ENCODE measurements at regions not wholly inside any gene's neighbourhood (a gene's known extent, or its start where the extent isn't known, plus 50 kb on each side); places are given as distances from the start of the nearest gene placed in this dataset.
"Not testable (repeated sequence)": the region's sequence is repeated elsewhere in the genome, so short reads cannot be mapped to it uniquely, and the experiment has no call there.

DNA sequence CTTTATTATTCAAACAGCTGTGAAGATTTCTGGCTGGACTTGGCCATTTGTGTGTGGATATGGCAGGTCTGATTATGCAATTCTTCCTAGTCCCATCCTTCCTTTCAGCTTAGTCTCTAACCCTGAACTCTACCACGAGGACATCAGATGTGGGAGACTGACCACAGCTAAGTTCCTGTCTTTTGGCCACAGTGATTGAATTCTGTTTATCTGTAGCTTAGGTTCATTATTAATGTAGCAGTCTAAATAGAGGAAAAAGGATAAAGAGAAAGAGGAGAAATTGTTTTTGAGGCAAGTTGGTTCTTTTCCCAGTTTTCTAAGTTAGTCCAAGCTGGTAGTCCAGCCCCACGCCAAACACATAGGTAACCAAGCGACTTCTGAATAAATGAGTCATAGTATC, 598.9 kb downstream of the RFPL4B start:
- Histone ChIP-seq H3K4me3 (no peak overlapping the region), H3K9me3 (no peaks in the 10 kb centered on the region), H3K36me3 (no peaks in the 10 kb centered on the region), H3K27ac (no peak overlapping the region), H3K4me1 (peaks cover 0 to 14% (median 0%) of the 10 kb centered on the region in 4 donors), H3K27me3 (no peaks in the 10 kb centered on the region)
- TF ChIP-seq, protein P1, sequence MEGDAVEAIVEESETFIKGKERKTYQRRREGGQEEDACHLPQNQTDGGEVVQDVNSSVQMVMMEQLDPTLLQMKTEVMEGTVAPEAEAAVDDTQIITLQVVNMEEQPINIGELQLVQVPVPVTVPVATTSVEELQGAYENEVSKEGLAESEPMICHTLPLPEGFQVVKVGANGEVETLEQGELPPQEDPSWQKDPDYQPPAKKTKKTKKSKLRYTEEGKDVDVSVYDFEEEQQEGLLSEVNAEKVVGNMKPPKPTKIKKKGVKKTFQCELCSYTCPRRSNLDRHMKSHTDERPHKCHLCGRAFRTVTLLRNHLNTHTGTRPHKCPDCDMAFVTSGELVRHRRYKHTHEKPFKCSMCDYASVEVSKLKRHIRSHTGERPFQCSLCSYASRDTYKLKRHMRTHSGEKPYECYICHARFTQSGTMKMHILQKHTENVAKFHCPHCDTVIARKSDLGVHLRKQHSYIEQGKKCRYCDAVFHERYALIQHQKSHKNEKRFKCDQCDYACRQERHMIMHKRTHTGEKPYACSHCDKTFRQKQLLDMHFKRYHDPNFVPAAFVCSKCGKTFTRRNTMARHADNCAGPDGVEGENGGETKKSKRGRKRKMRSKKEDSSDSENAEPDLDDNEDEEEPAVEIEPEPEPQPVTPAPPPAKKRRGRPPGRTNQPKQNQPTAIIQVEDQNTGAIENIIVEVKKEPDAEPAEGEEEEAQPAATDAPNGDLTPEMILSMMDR (IDR thresholded peaks at IDR 0.05): no peak
- DNase-seq: no peak
- intact Hi-C loops (cut with DNase I; ENCODE audit: low total_unique reads): no loop called here

DNA sequence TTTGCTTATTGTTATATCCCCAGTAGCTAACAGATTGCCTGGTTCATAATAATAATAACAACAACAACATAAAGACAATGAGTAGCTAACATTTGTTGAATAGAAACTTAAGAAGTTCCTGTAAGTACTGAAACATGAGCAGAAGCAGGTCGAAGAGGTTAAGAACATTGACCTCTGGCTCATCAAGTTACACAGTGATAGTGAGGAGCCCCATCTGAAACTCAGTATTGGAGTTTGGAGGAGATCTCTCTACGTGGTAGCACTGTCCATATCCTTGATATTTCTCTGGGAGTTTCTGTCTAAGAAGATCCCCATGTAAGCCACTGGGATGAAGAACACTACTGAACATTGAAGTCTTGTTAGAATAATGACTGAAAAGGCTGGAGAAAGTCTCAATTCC, 600.4 kb downstream of the RFPL4B start:
- no peak overlapping the region for H3K27ac ChIP-seq
- no peaks in the 10 kb centered on the region for H3K9me3 ChIP-seq
- no peak for DNase-seq
- intact Hi-C loops (cut with DNase I; ENCODE audit: low total_unique reads): no loop called here
- H3K4me3 ChIP-seq: no peak overlapping the region
- TF ChIP-seq, protein P1 (IDR thresholded peaks at IDR 0.05): no peak
- H3K4me1 ChIP-seq: no peaks in the 10 kb centered on the region
- no peaks in the 10 kb centered on the region for H3K27me3 ChIP-seq
- no peaks in the 10 kb centered on the region for H3K36me3 ChIP-seq

DNA sequence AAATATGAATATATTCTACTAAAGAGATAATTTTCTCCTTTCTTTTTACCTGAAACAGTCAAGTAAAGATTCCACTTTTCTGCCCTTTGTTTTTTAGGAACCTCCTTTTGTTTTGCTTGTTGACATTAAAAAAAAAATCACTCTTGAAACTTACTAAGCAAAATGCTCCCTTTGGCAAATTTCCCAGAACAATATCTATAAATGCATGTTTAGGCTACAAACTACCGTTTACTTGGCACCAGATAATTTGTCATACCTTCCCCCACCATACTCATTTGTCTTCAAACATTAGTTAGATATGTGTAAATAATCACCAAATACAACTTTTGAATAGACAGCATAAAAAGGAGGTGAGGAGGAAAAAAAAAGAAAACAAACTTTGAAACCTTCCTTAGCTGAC, 604.7 kb downstream of the RFPL4B start:
- no peaks in the 10 kb centered on the region for H3K9me3 ChIP-seq
- H3K4me1 ChIP-seq: peaks cover 0 to 4% (median 0%) of the 10 kb centered on the region in 4 donors
- no peaks in the 10 kb centered on the region for H3K36me3 ChIP-seq
- no peak overlapping the region for H3K4me3 ChIP-seq
- intact Hi-C loops (cut with DNase I; ENCODE audit: low total_unique reads): no loop called here
- TF ChIP-seq, protein P1 (IDR thresholded peaks at IDR 0.05): no peak
- no peak overlapping the region for H3K27ac ChIP-seq
- no peak for DNase-seq
- H3K27me3 ChIP-seq: no peaks in the 10 kb centered on the region

DNA sequence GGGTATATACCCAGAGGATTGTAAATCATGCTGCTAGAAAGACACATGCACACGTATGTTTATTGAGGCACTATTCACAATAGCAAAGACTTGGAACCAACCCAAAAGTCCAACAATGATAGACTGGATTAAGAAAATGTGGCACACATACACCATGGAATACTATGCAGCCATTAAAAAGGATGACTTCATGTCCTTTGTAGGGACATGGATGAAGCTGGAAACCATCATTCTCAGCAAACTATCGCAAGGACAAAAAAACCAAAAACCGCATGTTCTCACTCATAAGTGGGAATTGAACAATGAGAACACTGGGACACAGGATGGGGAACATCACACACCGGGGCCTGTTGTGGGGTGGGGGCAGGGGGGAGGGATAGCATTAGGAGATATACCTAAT, 608.6 kb downstream of the RFPL4B start:
- H3K27me3 ChIP-seq; H3K36me3 ChIP-seq; intact Hi-C loops (cut with DNase I; ENCODE audit: low total_unique reads); H3K4me3 ChIP-seq; DNase-seq; H3K9me3 ChIP-seq; H3K27ac ChIP-seq: not testable (repeated sequence)
- peaks cover 0 to 11% (median 0%) of the 10 kb centered on the region in 4 donors for H3K4me1 ChIP-seq

DNA sequence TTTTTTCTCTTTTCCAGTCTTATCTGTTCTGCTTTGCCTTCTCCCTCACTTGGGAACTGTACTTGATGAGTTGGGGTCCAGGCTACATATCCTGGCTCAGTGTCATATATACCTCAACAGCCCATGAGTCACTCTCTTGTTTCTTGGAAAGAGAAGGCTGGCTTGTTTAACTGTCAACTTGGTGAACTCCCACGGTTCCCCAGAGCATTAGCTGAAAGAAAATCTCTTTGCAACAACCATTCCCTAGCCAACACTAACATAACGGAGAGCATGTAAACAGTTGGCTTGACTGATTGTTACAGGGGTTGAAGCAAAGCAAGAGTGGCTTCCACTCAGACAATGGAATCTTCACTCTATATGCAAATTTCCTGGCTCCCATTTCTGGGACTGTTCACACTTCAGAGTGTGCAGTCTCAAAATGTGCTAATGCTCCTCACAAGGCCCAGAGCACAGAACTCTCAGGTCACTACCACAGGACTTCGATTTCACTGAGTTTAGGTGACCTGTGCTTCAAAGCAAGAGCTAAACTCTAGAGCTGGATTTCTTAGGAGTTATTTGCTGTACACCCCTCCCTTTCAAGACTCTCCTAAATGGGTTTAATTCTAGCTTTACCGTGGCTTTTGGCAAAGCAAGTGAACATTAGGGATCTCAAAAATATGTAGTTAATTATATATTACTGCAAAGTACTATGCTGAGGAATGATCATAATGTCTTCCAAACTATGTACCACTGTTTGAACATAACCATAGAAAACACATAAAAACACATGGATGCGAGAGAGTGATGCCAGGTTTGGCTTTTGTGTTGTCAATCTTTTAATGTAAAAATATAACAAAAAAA, 609.8 kb downstream of the RFPL4B start:
- H3K4me1 ChIP-seq: peaks cover 0 to 11% (median 0%) of the 10 kb centered on the region in 4 donors
- intact Hi-C loops (cut with DNase I; ENCODE audit: low total_unique reads): no loop called here
- no peak overlapping the region for H3K27ac ChIP-seq
- TF ChIP-seq, protein P1 (IDR thresholded peaks at IDR 0.05): no peak
- H3K4me3 ChIP-seq: no peak overlapping the region
- no peaks in the 10 kb centered on the region for H3K36me3 ChIP-seq
- H3K9me3 ChIP-seq: no peaks in the 10 kb centered on the region
- no peak for DNase-seq
- H3K27me3 ChIP-seq: no peaks in the 10 kb centered on the region

DNA sequence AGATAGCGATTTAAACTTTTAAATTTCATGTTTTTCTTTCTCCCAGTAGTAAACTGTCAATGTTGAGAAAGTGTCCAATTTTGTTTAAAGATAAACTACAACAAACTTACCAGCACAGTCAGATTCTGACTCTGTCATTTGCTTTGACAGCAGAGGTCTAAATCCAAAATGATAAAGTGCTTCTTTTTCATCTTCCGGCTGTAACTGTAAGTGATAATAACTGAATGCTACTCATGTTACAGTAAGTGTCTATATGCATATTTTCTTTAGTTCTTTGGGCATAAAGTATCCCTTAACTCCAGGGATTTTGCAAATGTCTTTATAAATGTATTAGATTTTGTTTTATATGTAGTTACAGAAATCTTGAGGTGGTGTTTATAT, 610.4 kb downstream of the RFPL4B start:
- H3K36me3 ChIP-seq: no peaks in the 10 kb centered on the region
- no peak overlapping the region for H3K4me3 ChIP-seq
- DNase-seq: no peak
- H3K4me1 ChIP-seq: peaks cover 0 to 11% (median 0%) of the 10 kb centered on the region in 4 donors
- intact Hi-C loops (cut with DNase I; ENCODE audit: low total_unique reads): no loop called here
- H3K27me3 ChIP-seq: no peaks in the 10 kb centered on the region
- TF ChIP-seq, protein P1 (IDR thresholded peaks at IDR 0.05): no peak
- H3K9me3 ChIP-seq: no peaks in the 10 kb centered on the region
- H3K27ac ChIP-seq: no peak overlapping the region

DNA sequence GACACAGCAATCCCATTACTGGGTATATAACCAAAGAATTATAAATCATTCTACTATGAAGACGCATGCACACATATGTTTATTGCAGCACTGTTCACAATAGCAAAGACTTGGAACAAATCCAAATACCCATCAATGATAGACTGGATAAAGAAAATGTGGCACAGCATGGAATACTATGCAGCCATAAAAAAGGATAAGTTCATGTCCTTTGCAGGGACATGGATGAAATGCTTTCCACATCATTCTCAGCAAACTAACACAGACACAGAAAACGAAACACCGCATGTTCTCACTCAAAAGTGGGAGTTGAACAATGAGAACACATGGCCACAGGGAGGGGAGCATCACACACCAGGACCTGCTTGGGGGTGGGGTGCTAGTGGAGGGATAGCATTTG, 613.0 kb downstream of the RFPL4B start:
- H3K9me3 ChIP-seq; H3K27ac ChIP-seq; intact Hi-C loops (cut with DNase I; ENCODE audit: low total_unique reads); H3K36me3 ChIP-seq; DNase-seq; H3K27me3 ChIP-seq; H3K4me3 ChIP-seq: not testable (repeated sequence)
- H3K4me1 ChIP-seq: peaks cover 0 to 11% (median 0%) of the 10 kb centered on the region in 4 donors

All from tibial artery (tissue), 4 donors.